ENCODE measurements at regions not wholly inside any gene's neighbourhood (a gene's known extent, or its start where the extent isn't known, plus 50 kb on each side); places are given as distances from the start of the nearest gene placed in this dataset.

GRCh38 chr4:36553453-36553852 lies 272.0 kb downstream of the DTHD1 start:
- no peak for DNase-seq (ENCODE audit: low read depth)
- TF ChIP-seq, protein P1, sequence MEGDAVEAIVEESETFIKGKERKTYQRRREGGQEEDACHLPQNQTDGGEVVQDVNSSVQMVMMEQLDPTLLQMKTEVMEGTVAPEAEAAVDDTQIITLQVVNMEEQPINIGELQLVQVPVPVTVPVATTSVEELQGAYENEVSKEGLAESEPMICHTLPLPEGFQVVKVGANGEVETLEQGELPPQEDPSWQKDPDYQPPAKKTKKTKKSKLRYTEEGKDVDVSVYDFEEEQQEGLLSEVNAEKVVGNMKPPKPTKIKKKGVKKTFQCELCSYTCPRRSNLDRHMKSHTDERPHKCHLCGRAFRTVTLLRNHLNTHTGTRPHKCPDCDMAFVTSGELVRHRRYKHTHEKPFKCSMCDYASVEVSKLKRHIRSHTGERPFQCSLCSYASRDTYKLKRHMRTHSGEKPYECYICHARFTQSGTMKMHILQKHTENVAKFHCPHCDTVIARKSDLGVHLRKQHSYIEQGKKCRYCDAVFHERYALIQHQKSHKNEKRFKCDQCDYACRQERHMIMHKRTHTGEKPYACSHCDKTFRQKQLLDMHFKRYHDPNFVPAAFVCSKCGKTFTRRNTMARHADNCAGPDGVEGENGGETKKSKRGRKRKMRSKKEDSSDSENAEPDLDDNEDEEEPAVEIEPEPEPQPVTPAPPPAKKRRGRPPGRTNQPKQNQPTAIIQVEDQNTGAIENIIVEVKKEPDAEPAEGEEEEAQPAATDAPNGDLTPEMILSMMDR (IDR thresholded peaks at IDR 0.05; ENCODE audit: low read depth, low read length), result no peak
- TF ChIP-seq, protein P2, sequence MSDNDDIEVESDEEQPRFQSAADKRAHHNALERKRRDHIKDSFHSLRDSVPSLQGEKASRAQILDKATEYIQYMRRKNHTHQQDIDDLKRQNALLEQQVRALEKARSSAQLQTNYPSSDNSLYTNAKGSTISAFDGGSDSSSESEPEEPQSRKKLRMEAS (IDR thresholded peaks at IDR 0.05; ENCODE audit: low read depth, low read length), result no peak
- TF ChIP-seq POLR2A (IDR thresholded peaks at IDR 0.05; ENCODE audit: extremely low read depth, insufficient read length), result no peak
- H3K4me3 ChIP-seq (ENCODE audit: low read depth, low read length), result no peak overlapping the region

DNA sequence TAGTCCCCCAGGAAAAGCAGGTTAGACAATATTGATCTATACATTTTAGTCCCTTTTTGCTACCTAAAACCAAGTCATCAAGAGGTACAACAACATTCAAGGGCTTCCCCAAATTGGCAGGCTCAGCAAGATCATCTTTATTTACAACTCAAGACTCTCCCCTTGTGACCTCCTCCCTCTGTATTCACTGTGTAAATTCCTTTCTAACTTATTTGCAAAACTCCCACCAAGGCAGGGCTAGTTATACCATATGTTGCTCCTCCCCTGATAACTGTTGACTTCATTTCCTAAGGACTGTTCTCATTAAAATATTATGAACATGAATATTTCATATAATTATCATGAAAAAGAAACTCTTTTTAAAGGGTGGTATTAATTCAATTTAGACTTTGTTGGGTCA lies 275.6 kb downstream of the DTHD1 start:
- DNase-seq (ENCODE audit: low read depth), result no peak
- TF ChIP-seq POLR2A (IDR thresholded peaks at IDR 0.05; ENCODE audit: extremely low read depth, insufficient read length) (no peak), MYC (IDR thresholded peaks at IDR 0.05; ENCODE audit: low read depth, low read length) (no peak)
- TF ChIP-seq, protein P1 (IDR thresholded peaks at IDR 0.05; ENCODE audit: low read depth, low read length), result no peak
- TF ChIP-seq, protein P2 (IDR thresholded peaks at IDR 0.05; ENCODE audit: low read depth, low read length), result no peak
- no peak overlapping the region for H3K4me3 ChIP-seq (ENCODE audit: low read depth, low read length)

- no peak for DNase-seq (ENCODE audit: low read depth)
- TF ChIP-seq, protein P2 (IDR thresholded peaks at IDR 0.05; ENCODE audit: low read depth, low read length), result no peak
- H3K4me3 ChIP-seq (ENCODE audit: low read depth, low read length), result no peak overlapping the region
Measured at GRCh38 chr4:36568575-36568974, 287.2 kb downstream of the DTHD1 start.

GRCh38 chr4:36573441-36573840 lies 292.0 kb downstream of the DTHD1 start:
- DNase-seq (ENCODE audit: low read depth), result no peak
- H3K4me3 ChIP-seq (ENCODE audit: low read depth, low read length), result no peak overlapping the region
- TF ChIP-seq MYC (IDR thresholded peaks at IDR 0.05; ENCODE audit: low read depth, low read length), result no peak
- TF ChIP-seq, protein P1 (IDR thresholded peaks at IDR 0.05; ENCODE audit: low read depth, low read length), result no peak
- no peak for TF ChIP-seq POLR2A (IDR thresholded peaks at IDR 0.05; ENCODE audit: extremely low read depth, insufficient read length)
- TF ChIP-seq, protein P2 (IDR thresholded peaks at IDR 0.05; ENCODE audit: low read depth, low read length), result no peak

DNA sequence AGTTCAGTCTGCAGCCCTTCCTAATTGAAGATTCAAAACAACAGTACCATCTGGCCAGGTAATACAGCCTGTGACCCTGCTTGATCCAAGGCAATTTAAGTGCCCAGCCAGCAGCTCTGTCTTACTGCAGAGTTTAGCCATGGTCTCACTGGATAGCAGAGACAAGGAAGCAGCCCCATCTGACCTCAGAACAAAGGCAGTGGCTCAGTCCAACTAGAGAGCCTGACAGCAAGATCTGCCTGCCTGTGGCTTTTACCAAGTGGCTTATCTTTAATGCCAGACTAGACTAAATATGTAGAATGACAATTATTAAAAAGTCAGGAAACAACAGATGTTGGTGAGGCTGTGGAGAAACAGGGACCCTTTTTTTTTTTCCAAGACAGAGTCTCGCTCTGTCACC lies 293.4 kb downstream of the DTHD1 start:
- no peak overlapping the region for H3K4me3 ChIP-seq (ENCODE audit: low read depth, low read length)
- DNase-seq (ENCODE audit: low read depth), result no peak
- TF ChIP-seq MYC (IDR thresholded peaks at IDR 0.05; ENCODE audit: low read depth, low read length), result no peak
- TF ChIP-seq POLR2A (IDR thresholded peaks at IDR 0.05; ENCODE audit: extremely low read depth, insufficient read length), result no peak
- TF ChIP-seq, protein P2 (IDR thresholded peaks at IDR 0.05; ENCODE audit: low read depth, low read length), result no peak
- TF ChIP-seq, protein P1 (IDR thresholded peaks at IDR 0.05; ENCODE audit: low read depth, low read length), result no peak

GRCh38 chr4:36582198-36582597 lies 300.8 kb downstream of the DTHD1 start:
- no peak overlapping the region for H3K4me3 ChIP-seq (ENCODE audit: low read depth, low read length)
- TF ChIP-seq POLR2A (IDR thresholded peaks at IDR 0.05; ENCODE audit: extremely low read depth, insufficient read length), result no peak
- no peak for TF ChIP-seq MYC (IDR thresholded peaks at IDR 0.05; ENCODE audit: low read depth, low read length)
- TF ChIP-seq, protein P1 (IDR thresholded peaks at IDR 0.05; ENCODE audit: low read depth, low read length), result no peak
- TF ChIP-seq, protein P2 (IDR thresholded peaks at IDR 0.05; ENCODE audit: low read depth, low read length), result no peak
- DNase-seq (ENCODE audit: low read depth), result no peak

Data from NB4 (cell line).